PC-9 (cell line): ENCODE measurements at regions not wholly inside any gene's neighbourhood (a gene's known extent, or its start where the extent isn't known, plus 50 kb on each side); places are given as distances from the start of the nearest gene placed in this dataset.

Source experiments
- CTCF ChIP-seq: fragments of 200-600 bp; sonication (generic); conservative IDR thresholded peaks from 2 replicates; pipeline ENCODE4 v1.6.1; 2017; ENCODE audit warnings: mixed run types, antibody characterized with exemption, mild to moderate bottlenecking, moderate library complexity
- EZH2 ChIP-seq: fragments of 200-600 bp; sonication (generic); IDR thresholded peaks from 2 replicates; pipeline ENCODE4 v1.8.0; 2017; ENCODE audit warnings: antibody characterized with exemption, low read depth

GRCh38 chr1:242602001-242602400 is 77.5 kb upstream of the PLD5 start:
- TF ChIP-seq CTCF = no peak
- TF ChIP-seq EZH2 = no peak
